ENCODE measurements at regions not wholly inside any gene's neighbourhood (a gene's known extent, or its start where the extent isn't known, plus 50 kb on each side); places are given as distances from the start of the nearest gene placed in this dataset.

DNA sequence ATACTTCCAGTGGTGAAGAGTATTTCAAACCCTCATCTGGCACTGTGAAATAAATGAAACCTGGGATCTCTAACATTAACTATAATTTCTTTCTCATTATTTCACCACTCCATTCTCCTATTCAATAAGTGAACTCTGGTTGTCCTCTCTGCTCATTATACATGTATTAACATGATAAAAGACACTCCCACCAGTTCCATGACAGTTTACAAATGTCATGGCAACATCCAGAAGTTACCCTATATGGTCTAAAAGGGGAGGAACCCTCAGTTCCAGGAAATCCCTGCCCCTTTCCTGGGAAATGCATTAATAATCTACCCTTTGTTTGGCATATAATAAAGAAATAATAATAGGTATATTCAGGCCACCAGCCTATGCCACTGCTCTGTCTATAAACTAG, 62.7 kb upstream of the BRINP3 start:
- Histone ChIP-seq H3K9ac (ENCODE audit: low read length in 2 of 2) (no peak overlapping the region), H3K27me3 (ENCODE audit: control insufficient read depth in 1 of 2, insufficient read depth in 2 of 2, low read length in 2 of 2) (no peaks in the 10 kb centered on the region), H3K4me3 (ENCODE audit: low read length in 2 of 2) (no peak overlapping the region), H3K27ac (ENCODE audit: low read length) (no peak overlapping the region), H3K36me3 (ENCODE audit: control insufficient read depth in 2 of 2, insufficient read depth in 2 of 2, low read length in 2 of 2) (no peaks in the 10 kb centered on the region), H3K4me1 (ENCODE audit: control insufficient read depth, insufficient read depth, low read length) (no peaks in the 10 kb centered on the region), H3K9me3 (ENCODE audit: control insufficient read depth in 2 of 2, low read length in 2 of 2) (no peaks in the 10 kb centered on the region)

DNA sequence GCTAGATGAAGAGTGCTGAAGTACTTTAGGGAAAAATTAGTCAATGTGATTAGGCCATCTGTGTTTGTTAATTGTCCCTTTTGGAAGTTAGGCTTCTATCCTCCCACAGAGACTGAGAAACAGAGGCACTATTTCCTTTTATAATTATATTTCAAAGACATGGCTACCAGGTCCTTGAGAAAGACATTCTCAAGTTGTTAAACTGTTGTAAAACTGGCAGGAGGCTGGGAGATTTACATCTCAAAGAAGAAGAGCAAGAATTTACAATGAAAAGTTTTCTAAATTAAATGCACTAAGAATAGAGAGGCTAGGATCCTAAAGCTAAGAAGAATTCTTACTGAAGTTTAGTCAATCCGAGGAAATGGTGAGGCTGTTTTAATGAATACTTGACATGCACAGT, 74.0 kb upstream of the BRINP3 start:
- H3K9me3 ChIP-seq (ENCODE audit: control insufficient read depth in 2 of 2, low read length in 2 of 2), result no peaks in the 10 kb centered on the region
- H3K27ac ChIP-seq (ENCODE audit: low read length), result no peak overlapping the region
- no peak overlapping the region for H3K9ac ChIP-seq (ENCODE audit: low read length in 2 of 2)
- no peaks in the 10 kb centered on the region for H3K27me3 ChIP-seq (ENCODE audit: control insufficient read depth in 1 of 2, insufficient read depth in 2 of 2, low read length in 2 of 2)
- H3K4me1 ChIP-seq (ENCODE audit: control insufficient read depth, insufficient read depth, low read length), result no peaks in the 10 kb centered on the region
- no peak overlapping the region for H3K4me3 ChIP-seq (ENCODE audit: low read length in 2 of 2)
- no peaks in the 10 kb centered on the region for H3K36me3 ChIP-seq (ENCODE audit: control insufficient read depth in 2 of 2, insufficient read depth in 2 of 2, low read length in 2 of 2)

- Histone ChIP-seq H3K9ac (ENCODE audit: low read length in 2 of 2) (no peak overlapping the region), H3K27me3 (ENCODE audit: control insufficient read depth in 1 of 2, insufficient read depth in 2 of 2, low read length in 2 of 2) (no peaks in the 10 kb centered on the region), H3K9me3 (ENCODE audit: control insufficient read depth in 2 of 2, low read length in 2 of 2) (peaks cover 0 to 8% of the 10 kb centered on the region in 2 donors), H3K4me3 (ENCODE audit: low read length in 2 of 2) (no peak overlapping the region), H3K27ac (ENCODE audit: low read length) (no peak overlapping the region), H3K36me3 (ENCODE audit: control insufficient read depth in 2 of 2, insufficient read depth in 2 of 2, low read length in 2 of 2) (no peaks in the 10 kb centered on the region), H3K4me1 (ENCODE audit: control insufficient read depth, insufficient read depth, low read length) (no peaks in the 10 kb centered on the region)
These were observed 82.6 kb upstream of the BRINP3 start for GRCh38 chr1:190560161-190560681.

- H3K27me3 ChIP-seq (ENCODE audit: control insufficient read depth in 1 of 2, insufficient read depth in 2 of 2, low read length in 2 of 2), result no peaks in the 10 kb centered on the region
- H3K36me3 ChIP-seq (ENCODE audit: control insufficient read depth in 2 of 2, insufficient read depth in 2 of 2, low read length in 2 of 2), result no peaks in the 10 kb centered on the region
These were observed 85.6 kb upstream of the BRINP3 start for GRCh38 chr1:190563230-190563629.

DNA sequence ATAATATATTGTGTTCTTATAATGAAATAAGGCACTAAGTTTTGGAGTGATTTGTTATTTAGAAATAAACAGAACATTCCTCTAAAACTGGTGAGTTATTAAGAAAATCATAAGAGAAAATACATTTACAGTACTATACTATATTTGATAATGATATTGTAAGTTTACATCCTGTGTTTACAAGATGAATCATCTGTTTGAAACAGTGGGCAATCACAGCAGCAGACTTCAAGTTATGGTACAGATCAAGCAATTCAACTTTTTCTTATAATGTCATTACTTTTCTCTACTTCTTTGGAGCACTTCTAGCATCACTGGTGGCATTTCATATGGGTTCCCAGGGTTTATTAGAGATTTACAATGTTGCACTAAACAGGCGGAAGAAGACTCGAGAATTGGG, 86.5 kb upstream of the BRINP3 start:
- no peaks in the 10 kb centered on the region for H3K36me3 ChIP-seq (ENCODE audit: control insufficient read depth in 2 of 2, insufficient read depth in 2 of 2, low read length in 2 of 2)
- H3K4me1 ChIP-seq (ENCODE audit: control insufficient read depth, insufficient read depth, low read length), result no peaks in the 10 kb centered on the region
- no peaks in the 10 kb centered on the region for H3K27me3 ChIP-seq (ENCODE audit: control insufficient read depth in 1 of 2, insufficient read depth in 2 of 2, low read length in 2 of 2)
- H3K27ac ChIP-seq (ENCODE audit: low read length), result no peak overlapping the region
- no peak overlapping the region for H3K9ac ChIP-seq (ENCODE audit: low read length in 2 of 2)
- H3K4me3 ChIP-seq (ENCODE audit: low read length in 2 of 2), result no peak overlapping the region
- peaks cover 0 to 8% of the 10 kb centered on the region in 2 donors for H3K9me3 ChIP-seq (ENCODE audit: control insufficient read depth in 2 of 2, low read length in 2 of 2)

More at GRCh38 chr1:190563230-190563629, 85.6 kb upstream of the BRINP3 start:
- Histone ChIP-seq H3K9ac (ENCODE audit: low read length in 2 of 2) (no peak overlapping the region), H3K27ac (ENCODE audit: low read length) (no peak overlapping the region), H3K4me1 (ENCODE audit: control insufficient read depth, insufficient read depth, low read length) (no peaks in the 10 kb centered on the region), H3K4me3 (ENCODE audit: low read length in 2 of 2) (no peak overlapping the region), H3K9me3 (ENCODE audit: control insufficient read depth in 2 of 2, low read length in 2 of 2) (peaks cover 0 to 8% of the 10 kb centered on the region in 2 donors)

DNA sequence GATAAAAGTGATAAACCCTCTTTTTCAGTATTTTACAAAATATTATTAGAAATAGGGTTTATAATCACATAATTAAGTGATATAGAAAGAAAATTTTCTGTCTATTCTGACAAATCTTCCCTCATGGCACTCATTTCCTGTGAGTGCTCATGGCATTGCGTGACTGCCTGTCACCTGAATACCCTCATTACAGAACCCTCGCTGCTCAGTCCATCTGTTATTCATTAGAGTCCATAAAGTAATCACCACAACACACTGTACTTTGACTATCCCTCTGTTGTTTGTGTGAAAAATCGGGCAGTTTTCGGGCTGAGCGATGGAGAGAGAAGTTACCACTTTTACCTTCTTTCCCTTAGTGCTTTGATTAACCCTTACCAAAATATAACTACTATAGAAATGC, 100.4 kb upstream of the BRINP3 start:
- no peak overlapping the region for H3K27ac ChIP-seq (ENCODE audit: low read length)
- H3K9ac ChIP-seq (ENCODE audit: low read length in 2 of 2), result no peak overlapping the region
- no peaks in the 10 kb centered on the region for H3K4me1 ChIP-seq (ENCODE audit: control insufficient read depth, insufficient read depth, low read length)
- H3K27me3 ChIP-seq (ENCODE audit: control insufficient read depth in 1 of 2, insufficient read depth in 2 of 2, low read length in 2 of 2), result no peaks in the 10 kb centered on the region
- H3K4me3 ChIP-seq (ENCODE audit: low read length in 2 of 2), result no peak overlapping the region
- H3K9me3 ChIP-seq (ENCODE audit: control insufficient read depth in 2 of 2, low read length in 2 of 2), result no peaks in the 10 kb centered on the region
- no peaks in the 10 kb centered on the region for H3K36me3 ChIP-seq (ENCODE audit: control insufficient read depth in 2 of 2, insufficient read depth in 2 of 2, low read length in 2 of 2)

DNA sequence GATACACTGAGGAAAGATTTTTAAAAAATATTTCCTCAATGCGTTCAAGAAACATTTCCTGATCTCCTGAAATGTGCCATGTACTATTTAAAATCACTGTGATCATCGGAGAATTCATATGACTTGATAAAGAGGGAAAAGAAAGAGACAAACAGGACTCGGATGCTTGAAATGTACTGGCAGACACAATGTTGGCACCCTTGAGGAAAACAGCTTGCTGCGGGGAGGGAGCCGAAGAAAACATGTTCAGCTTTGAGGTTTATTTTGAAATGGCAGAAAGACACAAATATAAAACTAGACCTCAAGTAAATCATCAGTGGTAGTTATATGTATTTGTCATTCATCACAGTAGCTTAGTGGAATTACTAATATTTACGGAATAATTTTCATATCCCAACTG, 100.9 kb upstream of the BRINP3 start:
- no peak overlapping the region for H3K9ac ChIP-seq (ENCODE audit: low read length in 2 of 2)
- no peaks in the 10 kb centered on the region for H3K36me3 ChIP-seq (ENCODE audit: control insufficient read depth in 2 of 2, insufficient read depth in 2 of 2, low read length in 2 of 2)
- no peaks in the 10 kb centered on the region for H3K9me3 ChIP-seq (ENCODE audit: control insufficient read depth in 2 of 2, low read length in 2 of 2)
- H3K27ac ChIP-seq (ENCODE audit: low read length), result no peak overlapping the region
- H3K4me1 ChIP-seq (ENCODE audit: control insufficient read depth, insufficient read depth, low read length), result no peaks in the 10 kb centered on the region
- no peaks in the 10 kb centered on the region for H3K27me3 ChIP-seq (ENCODE audit: control insufficient read depth in 1 of 2, insufficient read depth in 2 of 2, low read length in 2 of 2)
- H3K4me3 ChIP-seq (ENCODE audit: low read length in 2 of 2), result no peak overlapping the region

- Histone ChIP-seq H3K27me3 (ENCODE audit: control insufficient read depth in 1 of 2, insufficient read depth in 2 of 2, low read length in 2 of 2) (no peaks in the 10 kb centered on the region), H3K4me3 (ENCODE audit: low read length in 2 of 2) (no peak overlapping the region), H3K27ac (ENCODE audit: low read length) (no peak overlapping the region), H3K4me1 (ENCODE audit: control insufficient read depth, insufficient read depth, low read length) (no peaks in the 10 kb centered on the region), H3K36me3 (ENCODE audit: control insufficient read depth in 2 of 2, insufficient read depth in 2 of 2, low read length in 2 of 2) (no peaks in the 10 kb centered on the region), H3K9me3 (ENCODE audit: control insufficient read depth in 2 of 2, low read length in 2 of 2) (no peaks in the 10 kb centered on the region), H3K9ac (ENCODE audit: low read length in 2 of 2) (no peak overlapping the region)
These were observed 102.0 kb upstream of the BRINP3 start for GRCh38 chr1:190579552-190580193.

GRCh38 chr1:190583862-190584261, 106.2 kb upstream of the BRINP3 start:
- Histone ChIP-seq H3K4me1 (ENCODE audit: control insufficient read depth, insufficient read depth, low read length) (no peaks in the 10 kb centered on the region), H3K9ac (ENCODE audit: low read length in 2 of 2) (no peak overlapping the region), H3K27ac (ENCODE audit: low read length) (no peak overlapping the region), H3K9me3 (ENCODE audit: control insufficient read depth in 2 of 2, low read length in 2 of 2) (no peaks in the 10 kb centered on the region), H3K4me3 (ENCODE audit: low read length in 2 of 2) (no peak overlapping the region), H3K27me3 (ENCODE audit: control insufficient read depth in 1 of 2, insufficient read depth in 2 of 2, low read length in 2 of 2) (no peaks in the 10 kb centered on the region), H3K36me3 (ENCODE audit: control insufficient read depth in 2 of 2, insufficient read depth in 2 of 2, low read length in 2 of 2) (no peaks in the 10 kb centered on the region)

DNA sequence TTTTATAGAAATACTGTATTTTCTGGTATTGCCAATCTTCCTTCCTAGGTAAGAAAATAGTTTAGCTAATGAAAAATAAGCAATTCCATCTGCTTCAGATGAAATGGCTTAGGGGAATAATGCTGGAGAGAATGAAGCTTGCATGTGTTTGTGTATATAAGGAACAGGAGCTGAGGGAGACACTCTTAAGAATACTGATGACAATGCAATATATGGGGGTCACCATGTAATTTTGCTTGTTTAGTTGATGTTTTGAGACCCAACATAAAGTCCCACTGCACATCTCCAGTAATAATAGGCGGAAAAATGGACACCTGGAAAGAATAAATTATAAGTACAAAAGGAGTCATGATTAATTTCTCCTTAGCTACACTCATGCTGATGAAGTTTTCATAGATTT, 110.8 kb upstream of the BRINP3 start:
- Histone ChIP-seq H3K4me1 (ENCODE audit: control insufficient read depth, insufficient read depth, low read length) (no peaks in the 10 kb centered on the region), H3K36me3 (ENCODE audit: control insufficient read depth in 2 of 2, insufficient read depth in 2 of 2, low read length in 2 of 2) (no peaks in the 10 kb centered on the region), H3K9ac (ENCODE audit: low read length in 2 of 2) (no peak overlapping the region), H3K4me3 (ENCODE audit: low read length in 2 of 2) (no peak overlapping the region), H3K27ac (ENCODE audit: low read length) (no peak overlapping the region), H3K9me3 (ENCODE audit: control insufficient read depth in 2 of 2, low read length in 2 of 2) (no peaks in the 10 kb centered on the region), H3K27me3 (ENCODE audit: control insufficient read depth in 1 of 2, insufficient read depth in 2 of 2, low read length in 2 of 2) (no peaks in the 10 kb centered on the region)

DNA sequence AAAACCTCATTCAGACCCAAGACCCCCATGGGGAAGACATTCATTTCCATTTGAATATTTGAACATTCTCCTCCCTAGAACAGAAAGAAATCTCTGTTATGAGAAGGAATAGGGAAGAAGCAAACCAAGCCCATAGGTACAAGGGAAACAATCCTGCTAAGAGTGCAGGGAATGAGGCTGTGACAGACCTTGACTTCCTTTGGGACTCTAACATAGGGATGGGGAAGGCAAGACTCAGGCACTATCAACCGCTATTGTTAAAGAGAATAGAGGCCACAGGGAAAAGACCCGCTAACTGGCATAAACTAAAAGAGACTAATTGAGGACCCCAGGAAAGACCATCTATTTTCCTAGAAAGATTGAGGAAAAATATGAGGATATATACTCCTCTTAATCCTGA, 117.8 kb upstream of the BRINP3 start:
- Histone ChIP-seq H3K27ac (ENCODE audit: low read length) (no peak overlapping the region), H3K27me3 (ENCODE audit: control insufficient read depth in 1 of 2, insufficient read depth in 2 of 2, low read length in 2 of 2) (no peaks in the 10 kb centered on the region), H3K36me3 (ENCODE audit: control insufficient read depth in 2 of 2, insufficient read depth in 2 of 2, low read length in 2 of 2) (no peaks in the 10 kb centered on the region), H3K4me3 (ENCODE audit: low read length in 2 of 2) (no peak overlapping the region), H3K9ac (ENCODE audit: low read length in 2 of 2) (no peak overlapping the region), H3K4me1 (ENCODE audit: control insufficient read depth, insufficient read depth, low read length) (no peaks in the 10 kb centered on the region), H3K9me3 (ENCODE audit: control insufficient read depth in 2 of 2, low read length in 2 of 2) (no peaks in the 10 kb centered on the region)

All from stomach smooth muscle (tissue), 2 donors.